GM10266 (cell line): ENCODE measurements at regions not wholly inside any gene's neighbourhood (a gene's known extent, or its start where the extent isn't known, plus 50 kb on each side); places are given as distances from the start of the nearest gene placed in this dataset.

Experiments used
- DNase-seq: peaks from one replicate; pipeline ENCODE4 v3.0.0; 2012; ENCODE audit errors: extremely low spot score
- CTCF ChIP-seq: IDR thresholded peaks from 2 replicates; pipeline ENCODE4 v1.5.1; 2012; ENCODE audit warnings: mild to moderate bottlenecking, low read depth; ENCODE audit not compliant: control insufficient read depth, insufficient read depth; ENCODE audit errors: missing control alignments

- TF ChIP-seq CTCF = no peak
- no peak for DNase-seq
These were observed 102.6 kb upstream of the HABP2 start for GRCh38 chr10:113450046-113450804.

- DNase-seq = no peak
- no peak for TF ChIP-seq CTCF
These were observed 101.9 kb upstream of the HABP2 start for GRCh38 chr10:113450906-113451305.

GRCh38 chr10:113452146-113452845 lies 100.6 kb upstream of the HABP2 start:
- TF ChIP-seq CTCF = no peak
- DNase-seq = no peak

GRCh38 chr10:113453351-113453750 lies 99.5 kb upstream of the HABP2 start:
- no peak for DNase-seq

GRCh38 chr10:113454341-113455061 lies 98.4 kb upstream of the HABP2 start:
- TF ChIP-seq CTCF = peak; percentile 60

More at GRCh38 chr10:113453351-113453750, 99.5 kb upstream of the HABP2 start:
- TF ChIP-seq CTCF = no peak

DNA sequence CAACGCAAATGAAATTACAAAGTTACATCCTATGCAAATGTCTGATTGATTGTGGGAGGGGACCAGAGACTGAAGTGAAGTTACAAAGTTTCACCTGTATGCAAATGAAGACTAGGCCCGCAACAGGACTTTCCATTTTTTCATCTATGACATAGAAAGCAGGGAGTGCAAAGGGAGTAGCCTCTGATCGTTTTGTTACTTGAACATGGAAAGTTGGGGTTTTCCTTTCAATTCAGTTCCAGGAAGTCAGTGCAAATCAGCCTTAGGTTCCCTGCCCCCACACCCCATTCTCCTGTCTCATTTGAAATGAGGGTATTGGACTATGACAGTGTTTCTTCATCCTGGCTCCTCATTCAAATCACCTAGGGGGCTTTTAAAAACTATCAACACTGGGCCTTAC lies 96.9 kb upstream of the HABP2 start:
- no peak for TF ChIP-seq CTCF

More at GRCh38 chr10:113454341-113455061, 98.4 kb upstream of the HABP2 start:
- DNase-seq = peak; percentile 43

More for the DNA sequence above, 96.9 kb upstream of the HABP2 start:
- no peak for DNase-seq
